ENCODE measurements at regions not wholly inside any gene's neighbourhood (a gene's known extent, or its start where the extent isn't known, plus 50 kb on each side); places are given as distances from the start of the nearest gene placed in this dataset.
"Not testable (repeated sequence)": the region's sequence is repeated elsewhere in the genome, so short reads cannot be mapped to it uniquely, and the experiment has no call there.

DNA sequence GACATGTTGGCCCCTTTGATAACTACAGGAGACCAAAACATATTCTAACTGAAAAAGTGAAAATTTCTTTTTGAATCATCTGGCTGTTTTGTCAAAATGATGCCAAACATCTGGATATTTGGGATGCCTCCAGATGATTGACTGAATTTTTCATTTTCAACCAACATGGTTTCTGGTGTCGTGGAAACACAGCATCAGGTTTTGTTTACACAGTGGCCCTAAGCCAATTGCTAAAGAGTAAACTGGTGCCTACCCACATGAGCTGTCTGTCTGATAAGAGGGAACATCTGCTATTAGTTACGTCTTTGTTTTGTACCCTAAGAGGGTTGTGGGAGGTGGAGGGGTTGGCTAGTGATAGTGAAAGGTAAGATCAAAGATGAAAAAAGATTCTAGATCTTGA lies 204.8 kb downstream of the KCNK2 start:
- DNase-seq (ENCODE audit: extremely low read depth, low read depth), result no peak

DNA sequence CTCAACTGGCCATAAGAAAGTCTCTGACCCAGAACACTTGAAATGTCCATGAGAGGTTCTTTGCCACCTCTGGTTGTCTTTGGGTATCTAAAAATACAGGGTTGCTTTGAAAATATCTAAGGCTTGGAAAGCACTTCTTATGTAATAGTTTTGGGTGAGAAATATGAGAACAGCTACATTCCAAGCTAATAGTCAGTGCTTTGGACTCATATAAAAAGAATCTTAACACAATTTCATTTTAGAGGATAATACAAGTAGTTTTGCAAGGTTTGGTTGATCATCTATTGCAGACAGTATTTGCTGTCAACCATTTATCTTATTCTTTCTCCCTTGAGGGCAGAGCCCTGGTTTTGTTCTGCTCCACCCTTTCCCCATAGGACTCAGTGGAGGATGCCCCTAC lies 207.5 kb downstream of the KCNK2 start:
- DNase-seq (ENCODE audit: extremely low read depth, low read depth), result no peak

DNA sequence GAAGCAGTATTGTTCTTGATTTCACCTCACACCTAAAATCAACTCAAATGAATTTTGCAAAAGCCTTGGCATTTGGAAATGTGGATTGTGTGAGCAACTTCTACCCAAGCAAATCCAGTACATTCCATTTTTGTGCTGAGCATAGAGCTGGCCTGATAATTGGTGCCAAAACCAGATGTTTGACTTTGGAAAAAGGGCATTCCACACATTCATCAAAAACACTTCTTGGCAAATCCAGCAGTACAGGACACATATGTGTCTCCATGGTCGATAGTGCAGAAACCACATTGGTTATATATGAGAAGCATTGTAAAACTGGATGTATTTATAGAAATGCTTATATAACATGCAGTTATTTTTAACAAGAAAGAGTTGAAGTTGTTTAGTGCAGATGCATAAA lies 210.4 kb downstream of the KCNK2 start:
- no peak for DNase-seq (ENCODE audit: extremely low read depth, low read depth)

DNA sequence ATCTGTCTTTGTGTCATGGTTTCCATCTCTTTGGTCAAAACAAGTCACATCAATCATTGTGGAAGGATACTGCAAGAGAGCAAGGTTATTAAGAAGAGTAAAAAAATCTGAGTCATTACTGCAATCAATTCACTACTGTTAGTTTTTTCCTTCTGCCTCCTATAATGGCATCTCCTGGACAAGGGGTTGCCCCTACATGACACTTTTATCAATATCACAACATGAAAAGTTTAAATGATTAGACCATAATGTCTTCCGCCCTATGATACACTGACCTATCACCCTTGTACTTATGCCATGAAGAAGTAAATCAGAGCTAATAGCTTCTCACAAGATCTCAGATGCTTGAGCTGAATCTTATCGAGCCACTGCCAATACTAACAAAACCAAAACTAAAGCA lies 223.9 kb downstream of the KCNK2 start:
- DNase-seq (ENCODE audit: extremely low read depth, low read depth), result no peak

DNA sequence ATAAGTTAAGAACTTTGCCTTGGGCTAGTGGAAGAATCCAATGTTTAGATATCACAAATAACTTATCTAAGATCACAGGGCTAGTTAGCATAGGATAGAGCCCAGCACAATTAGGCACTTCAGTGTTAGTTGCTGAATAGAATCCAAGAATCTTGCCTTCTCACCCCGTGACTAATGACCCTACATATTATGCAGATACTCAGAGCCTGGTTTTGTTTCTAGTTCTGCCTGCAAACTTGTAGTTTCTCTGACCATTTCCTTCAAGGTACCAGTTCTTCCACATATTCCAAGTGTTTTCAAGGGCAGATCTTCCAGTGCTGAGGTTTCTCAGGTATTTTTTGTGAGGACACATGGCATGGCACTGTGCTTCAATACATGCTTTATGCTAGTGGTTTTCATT lies 239.3 kb downstream of the KCNK2 start:
- no peak for DNase-seq (ENCODE audit: extremely low read depth, low read depth)

DNA sequence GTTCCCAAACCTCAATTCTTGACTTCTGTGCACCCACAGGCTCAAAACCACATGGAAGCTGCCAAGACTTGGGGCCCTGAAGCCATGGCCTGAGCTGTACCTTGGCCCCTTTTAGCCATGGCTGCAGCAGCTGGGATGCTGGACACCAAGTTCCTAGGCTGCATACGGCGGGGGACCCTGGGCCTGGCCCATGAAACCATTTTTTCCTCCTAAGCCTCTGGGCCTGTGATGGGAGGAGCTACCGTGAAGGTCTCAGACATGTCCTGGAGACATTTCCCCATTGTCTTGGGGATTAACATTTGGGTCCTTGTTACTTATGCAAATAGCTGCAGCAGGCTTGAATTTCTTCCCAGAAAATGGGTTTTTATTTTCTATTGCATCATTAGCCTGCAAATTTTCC lies 241.5 kb downstream of the KCNK2 start:
- DNase-seq (ENCODE audit: extremely low read depth, low read depth), result not testable (repeated sequence)

DNA sequence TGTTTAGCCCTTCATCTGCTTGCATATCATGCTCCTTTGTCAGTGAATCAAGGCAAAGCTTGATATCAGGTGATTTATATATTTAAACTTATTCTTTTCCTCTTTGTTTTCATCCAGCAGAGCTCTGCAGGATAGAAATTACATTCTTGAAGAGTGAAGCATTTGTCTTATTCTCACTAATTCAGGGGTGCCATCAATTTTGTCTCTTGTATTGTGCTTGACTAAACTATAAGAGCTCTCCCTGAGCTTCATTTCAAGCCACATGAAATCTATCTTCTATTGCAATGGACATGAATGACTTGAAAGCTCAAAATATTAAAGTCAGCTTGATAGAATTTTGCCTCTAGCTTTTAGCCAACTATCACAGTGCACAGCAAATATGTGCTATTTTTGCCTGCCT lies 236.7 kb upstream of the KCTD3 start:
- DNase-seq (ENCODE audit: extremely low read depth, low read depth), result no peak

DNA sequence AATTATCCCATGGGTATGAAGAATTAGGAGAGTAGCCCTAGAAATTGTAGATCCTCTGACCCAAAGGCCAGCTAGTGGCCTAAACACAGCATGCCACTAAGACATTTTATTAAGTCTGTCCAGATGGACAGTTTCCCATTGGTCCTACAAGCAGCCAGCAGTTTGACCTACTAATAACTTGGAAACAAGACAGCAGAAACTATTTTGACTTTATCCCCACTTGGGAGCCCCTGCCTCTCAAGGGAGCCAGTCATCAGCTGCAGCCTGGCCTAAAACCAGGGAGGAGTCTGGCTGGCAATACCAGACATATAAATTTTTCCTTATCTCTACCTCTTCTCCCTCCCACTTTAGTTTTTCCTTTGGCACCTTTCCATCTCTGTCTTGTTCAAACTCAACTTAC lies 222.6 kb upstream of the KCTD3 start:
- DNase-seq (ENCODE audit: extremely low read depth, low read depth), result no peak

DNA sequence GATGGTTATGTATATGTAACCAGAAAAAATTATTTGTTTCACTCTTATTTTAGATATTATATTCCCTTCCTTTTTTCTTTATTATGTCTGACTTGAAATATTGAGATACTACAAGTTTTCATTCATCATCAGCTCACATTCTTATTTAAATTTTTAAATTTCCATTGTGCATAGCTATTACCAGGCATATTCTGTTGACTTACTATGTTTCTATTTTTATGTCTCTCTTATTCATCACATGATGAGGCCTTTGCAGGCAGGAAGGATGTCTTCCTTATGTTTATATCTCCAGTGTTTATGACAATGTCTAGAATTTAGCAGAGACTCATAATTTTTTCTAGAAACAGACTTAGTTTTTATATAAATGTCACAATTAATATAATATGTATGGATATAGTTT lies 221.9 kb upstream of the KCTD3 start:
- DNase-seq (ENCODE audit: extremely low read depth, low read depth), result no peak

DNA sequence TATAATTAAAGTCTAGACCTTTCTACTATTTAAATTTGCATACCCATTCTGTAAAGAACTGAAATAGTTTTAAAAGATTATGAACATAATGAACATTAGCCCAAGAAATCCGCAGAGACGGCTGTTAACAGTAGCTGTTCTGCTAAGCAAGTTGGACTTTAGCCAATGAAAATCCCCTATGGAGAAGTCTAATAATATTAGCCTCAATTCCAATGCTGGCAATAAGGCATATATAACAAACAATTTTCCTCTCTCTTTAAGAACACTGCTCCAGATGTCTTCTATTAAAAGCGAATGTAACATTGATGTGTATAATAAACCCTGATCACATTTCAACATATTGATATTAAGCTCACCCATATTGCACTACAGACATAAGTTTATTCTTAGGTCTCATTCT lies 221.3 kb upstream of the KCTD3 start:
- no peak for DNase-seq (ENCODE audit: extremely low read depth, low read depth)

DNA sequence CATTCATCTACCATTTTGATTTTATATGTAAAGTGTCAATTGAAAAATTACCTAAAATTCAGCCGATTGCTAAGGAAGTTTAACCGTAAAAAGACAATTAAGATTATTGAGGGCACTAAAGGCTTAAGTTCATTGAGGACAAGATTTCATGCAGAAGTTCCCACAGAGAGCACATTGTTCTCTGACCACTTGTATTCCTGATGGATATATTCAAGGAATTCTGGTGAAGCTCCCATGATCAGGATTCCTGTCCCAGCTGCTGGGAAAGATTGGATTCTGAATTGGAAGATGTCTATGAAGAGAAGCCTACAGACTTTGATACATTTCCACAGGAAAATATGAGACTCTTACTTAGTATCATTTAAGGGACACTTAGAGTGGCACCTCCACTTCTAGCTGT lies 209.2 kb upstream of the KCTD3 start:
- DNase-seq (ENCODE audit: extremely low read depth, low read depth), result no peak

DNA sequence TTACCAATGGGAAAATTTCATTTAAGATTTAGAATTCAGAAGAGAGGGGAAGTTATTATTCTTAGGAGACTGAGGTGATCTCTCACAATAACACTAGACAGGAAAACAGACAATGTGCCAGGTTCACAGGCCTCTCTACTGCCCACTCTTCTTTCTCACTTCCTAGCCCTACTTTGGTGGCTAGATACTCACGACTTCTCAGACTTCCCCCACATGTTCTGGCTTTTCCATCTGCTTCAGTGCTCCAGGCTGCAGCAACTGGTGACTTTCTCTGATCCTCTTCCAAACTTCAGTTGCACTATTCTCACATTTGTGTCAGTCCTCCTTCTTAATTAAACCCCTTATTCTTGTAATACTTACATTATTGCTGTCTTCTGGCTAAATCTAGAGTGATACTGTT lies 208.7 kb upstream of the KCTD3 start:
- DNase-seq (ENCODE audit: extremely low read depth, low read depth), result no peak

DNA sequence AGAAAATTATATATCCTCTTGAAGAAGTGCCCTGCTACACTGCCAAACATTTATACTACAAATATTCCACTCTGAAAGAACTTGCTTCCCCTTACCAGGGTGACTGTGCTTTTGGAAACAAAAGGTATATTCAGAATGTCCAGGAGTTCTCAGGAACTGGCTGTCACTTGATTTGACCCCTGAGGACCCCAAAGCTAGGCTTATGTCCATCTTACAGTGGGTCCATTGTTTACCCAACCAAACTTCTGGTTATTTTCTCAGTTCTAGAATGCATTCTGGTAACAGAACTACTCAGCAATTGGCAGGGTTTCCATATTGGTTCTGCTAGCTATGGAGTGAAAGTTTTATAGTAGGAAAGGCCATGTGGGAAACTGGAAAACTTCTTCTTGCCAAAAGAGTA lies 207.1 kb upstream of the KCTD3 start:
- DNase-seq (ENCODE audit: extremely low read depth, low read depth), result no peak

DNA sequence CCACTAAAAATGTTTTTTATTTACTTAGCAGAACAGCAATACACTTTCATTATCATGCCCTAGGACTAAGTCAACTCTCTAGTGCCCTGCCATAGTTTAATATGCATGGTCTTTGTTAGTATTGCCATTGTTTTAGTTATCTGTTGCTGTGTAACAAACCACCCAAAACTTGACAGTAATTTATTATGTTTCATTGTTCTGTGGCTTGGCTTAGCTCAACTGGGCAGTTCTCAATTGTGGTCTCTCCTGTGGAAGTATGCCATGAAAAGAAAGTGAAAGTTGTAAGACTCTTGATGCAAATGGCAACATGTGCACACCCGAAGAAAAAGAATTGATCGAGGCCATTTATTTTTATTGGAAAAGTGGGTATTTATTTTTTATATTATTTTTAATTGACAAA lies 206.3 kb upstream of the KCTD3 start:
- no peak for DNase-seq (ENCODE audit: extremely low read depth, low read depth)

DNA sequence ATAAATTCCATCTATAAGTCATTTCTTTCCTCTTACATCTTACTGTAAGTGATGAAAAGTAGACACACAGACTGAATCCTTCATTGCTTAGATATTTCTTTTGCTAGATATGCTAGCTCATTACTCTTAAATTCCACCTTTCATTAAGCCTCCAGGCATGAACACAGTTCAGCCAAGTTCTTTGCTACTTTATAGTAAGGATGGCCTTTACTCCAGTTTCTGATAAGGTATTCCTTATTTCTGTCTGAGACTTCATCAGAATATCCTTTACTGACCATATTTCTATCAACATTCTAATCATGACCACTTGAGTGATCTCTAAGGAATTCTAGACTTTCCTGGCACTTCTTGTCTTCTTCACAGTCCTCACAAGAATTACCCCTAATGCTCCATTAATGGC lies 191.7 kb upstream of the KCTD3 start:
- DNase-seq (ENCODE audit: extremely low read depth, low read depth), result no peak

DNA sequence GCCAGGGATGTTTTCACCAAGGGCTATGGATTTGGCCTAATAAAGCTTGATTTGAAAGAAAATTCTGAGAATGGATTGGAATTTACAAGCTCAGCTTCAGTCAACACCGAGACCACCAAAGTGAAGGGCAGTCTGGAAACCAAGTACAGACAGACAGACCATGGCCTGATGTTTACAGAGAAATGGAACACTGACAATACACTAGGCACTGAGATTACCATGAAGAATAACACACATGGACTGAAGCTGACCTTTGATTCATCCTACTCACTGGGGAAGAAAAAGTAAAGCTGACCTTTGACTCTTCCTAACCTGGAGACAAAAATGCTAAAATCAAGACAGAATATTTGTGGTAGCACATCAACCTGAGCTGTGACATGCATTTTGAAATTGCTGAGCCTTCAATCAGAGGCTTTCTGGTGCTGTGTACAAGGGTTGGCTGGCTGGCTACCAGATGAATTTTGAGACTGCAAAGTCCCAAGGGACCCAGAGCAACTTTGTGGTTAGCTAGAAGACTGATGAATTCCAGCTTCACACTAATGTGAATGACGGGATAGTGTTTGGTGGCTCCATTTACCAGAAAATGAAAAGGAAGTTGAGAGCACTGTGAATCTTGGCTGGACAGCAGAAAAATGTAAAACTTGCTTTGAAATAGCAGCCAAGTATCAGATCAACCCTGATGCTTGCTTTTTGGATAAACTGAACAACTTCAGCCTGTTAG lies 190.4 kb upstream of the KCTD3 start:
- DNase-seq (ENCODE audit: extremely low read depth, low read depth), result peak; percentile 13

DNA sequence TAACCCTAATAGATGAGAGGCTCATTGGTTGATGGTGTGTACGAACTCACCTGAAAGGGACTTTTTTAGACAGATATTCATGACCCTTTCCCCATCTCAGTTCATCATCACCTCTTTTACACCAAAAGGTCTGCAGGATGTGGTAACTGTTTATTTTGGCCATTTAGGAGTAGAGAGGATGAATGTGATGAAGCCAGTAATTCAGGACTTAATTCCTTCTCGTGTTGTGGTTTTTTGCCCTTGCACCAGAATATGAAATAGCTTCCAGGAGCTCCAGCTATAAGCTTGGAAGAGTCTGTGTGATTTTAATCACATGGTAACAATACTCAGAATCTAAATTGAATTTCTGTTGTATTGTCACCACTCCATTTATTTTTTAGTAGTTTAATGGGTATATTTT lies 189.4 kb upstream of the KCTD3 start:
- DNase-seq (ENCODE audit: extremely low read depth, low read depth), result no peak

DNA sequence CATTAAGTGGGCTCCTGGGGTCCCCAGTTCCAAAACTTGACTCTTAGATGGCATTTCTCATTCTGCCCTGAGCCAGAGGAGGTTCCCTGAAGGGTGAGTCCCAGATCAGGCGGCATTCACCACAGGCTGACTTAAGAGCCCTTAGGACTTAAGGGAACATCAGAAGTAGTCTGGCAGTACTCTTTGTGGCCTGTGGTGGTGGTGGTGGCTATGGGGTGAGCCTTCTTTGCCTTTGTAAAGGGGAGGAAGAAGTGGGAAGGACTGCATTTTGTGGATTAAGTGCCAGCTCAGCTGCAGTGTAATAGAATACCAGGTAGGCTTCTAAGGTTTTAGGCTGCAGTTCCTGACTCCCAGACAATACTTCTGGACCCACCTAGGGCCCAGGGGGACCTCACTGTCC lies 186.5 kb upstream of the KCTD3 start:
- DNase-seq (ENCODE audit: extremely low read depth, low read depth), result no peak

DNA sequence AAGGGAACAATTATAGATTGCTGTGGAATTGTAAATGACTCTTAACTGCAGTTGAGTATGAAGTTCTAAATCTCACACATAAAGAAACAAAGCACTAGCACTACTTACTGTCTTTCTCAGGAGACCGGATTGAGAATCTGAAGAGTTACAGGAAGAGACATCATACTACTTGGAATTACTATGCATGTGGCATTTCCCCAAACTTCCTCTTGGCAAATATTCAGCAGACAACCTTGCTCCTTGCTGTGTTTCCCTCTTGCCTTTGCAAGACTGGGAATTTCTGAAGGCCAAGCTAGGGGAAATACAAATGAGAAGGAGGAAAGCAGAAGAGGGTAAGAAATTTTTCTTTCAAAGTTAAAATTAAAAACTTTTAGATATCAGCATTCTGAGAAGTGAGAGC lies 173.6 kb upstream of the KCTD3 start:
- no peak for DNase-seq (ENCODE audit: extremely low read depth, low read depth)

DNA sequence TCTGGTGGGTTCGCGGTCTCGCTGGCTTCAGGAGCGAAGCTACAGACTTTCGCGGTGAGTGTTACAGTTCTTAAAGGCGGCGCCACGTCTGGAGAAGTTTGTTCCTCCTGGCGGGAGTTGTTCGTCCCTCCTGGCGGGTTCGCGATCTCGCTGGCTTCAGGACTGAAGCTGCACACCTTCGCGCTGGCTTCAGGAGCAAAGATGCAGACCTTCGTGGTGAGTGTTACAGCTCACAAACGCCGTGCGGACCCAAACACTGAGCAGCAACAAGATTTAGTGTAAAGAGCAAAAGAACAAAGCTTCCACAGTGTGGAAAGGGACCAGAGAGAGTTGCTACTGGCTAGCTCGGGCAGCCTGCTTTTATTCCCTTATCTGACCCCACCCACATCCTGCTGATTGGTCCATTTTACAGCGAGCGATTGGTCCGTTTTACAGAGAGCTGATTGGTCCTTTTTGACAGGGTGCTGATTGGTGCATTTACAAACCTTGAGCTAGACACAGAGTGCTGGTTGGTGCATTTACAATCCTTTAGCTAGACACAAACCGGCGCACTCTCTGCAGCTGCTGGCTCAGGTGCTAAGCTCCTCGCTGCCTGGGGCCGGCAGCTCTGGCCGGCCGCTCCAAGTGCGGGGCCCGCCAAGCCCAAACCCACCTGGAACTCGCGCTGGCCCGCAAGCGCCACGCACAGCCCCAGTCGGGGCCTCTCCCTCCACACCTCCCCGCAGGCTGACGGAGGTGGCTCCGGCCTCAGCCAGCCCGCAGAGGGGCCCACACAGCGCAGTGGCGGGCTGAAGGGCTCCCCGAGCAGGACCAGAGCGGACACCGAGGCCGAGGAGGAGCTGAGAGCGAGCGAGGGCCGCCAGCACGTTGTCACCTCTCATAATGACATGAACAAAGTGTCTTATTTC lies 172.8 kb upstream of the KCTD3 start:
- DNase-seq (ENCODE audit: extremely low read depth, low read depth), result no peak

DNA sequence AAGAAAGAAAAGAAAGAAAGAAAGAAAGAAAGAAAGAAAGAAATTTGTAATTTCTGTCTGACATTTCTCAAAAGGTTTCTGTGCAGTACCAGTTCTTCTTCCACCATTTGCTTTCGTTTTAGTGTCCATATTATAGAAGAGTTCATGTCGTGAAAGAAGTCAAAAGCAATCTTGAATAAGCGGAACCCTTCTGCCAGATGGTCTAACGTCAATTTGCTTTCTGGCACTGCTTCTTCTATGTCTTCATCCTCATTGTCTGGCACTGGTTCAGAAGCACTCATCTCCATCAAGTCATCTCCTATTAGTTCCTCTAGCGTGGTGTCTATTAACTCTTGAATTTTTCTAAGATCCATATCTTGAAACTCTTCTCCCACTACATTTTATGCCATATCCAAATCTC lies 170.0 kb upstream of the KCTD3 start:
- DNase-seq (ENCODE audit: extremely low read depth, low read depth), result no peak

DNA sequence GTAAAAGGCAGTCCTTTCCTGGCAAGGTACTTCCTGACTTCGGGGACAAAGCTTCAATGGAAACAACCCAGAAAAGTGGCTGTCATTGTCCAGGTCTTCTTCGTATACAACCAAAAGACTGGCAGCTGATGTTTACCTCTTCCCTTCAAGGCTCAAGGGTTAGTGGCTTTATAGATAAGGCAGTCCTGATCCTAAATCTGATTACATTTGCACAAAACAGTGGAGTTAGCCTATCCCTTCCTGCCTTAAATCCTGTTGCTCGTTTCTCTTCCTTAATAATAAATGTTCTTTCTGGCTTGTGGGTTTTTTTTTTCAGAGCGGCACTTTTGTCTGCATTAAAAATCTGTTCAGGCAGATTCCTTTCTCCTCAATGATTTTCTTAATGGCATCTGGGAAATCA lies 169.3 kb upstream of the KCTD3 start:
- DNase-seq (ENCODE audit: extremely low read depth, low read depth), result no peak
